HK-2 (cell line): ENCODE measurements at regions not wholly inside any gene's neighbourhood (a gene's known extent, or its start where the extent isn't known, plus 50 kb on each side); places are given as distances from the start of the nearest gene placed in this dataset.

Source experiments
- DNase-seq: peaks from one replicate; pipeline ENCODE4 v3.0.0-alpha.2; 2018; ENCODE audit not compliant: unreplicated experiment

DNA sequence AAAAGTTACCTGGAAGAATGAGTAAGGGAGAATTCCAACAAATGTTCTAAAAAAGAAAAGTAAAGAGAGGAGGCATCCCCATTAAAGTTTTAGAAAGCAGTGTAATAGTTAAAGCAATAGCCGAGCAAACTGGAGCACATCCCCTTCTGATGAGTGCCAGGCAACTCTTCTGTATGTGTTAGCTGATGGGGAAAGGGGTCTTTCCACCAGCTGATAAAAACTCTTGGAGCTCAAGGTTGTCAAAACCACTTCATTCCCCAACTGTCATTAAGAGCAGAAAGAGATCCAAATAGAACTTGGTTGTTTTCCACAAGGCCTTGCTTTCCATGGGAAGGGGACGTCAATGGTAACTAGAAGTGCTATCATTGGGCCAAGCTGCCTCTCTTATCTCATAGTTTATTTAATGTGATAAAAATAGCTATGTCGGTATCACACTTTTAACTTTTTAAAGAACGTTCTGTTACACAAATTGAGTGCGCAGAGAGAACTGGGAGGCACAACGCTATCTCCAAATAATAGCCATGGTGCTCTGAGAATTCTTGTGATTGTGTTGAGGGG, 116.9 kb downstream of the POLR2M start:
- DNase-seq: no peak

DNA sequence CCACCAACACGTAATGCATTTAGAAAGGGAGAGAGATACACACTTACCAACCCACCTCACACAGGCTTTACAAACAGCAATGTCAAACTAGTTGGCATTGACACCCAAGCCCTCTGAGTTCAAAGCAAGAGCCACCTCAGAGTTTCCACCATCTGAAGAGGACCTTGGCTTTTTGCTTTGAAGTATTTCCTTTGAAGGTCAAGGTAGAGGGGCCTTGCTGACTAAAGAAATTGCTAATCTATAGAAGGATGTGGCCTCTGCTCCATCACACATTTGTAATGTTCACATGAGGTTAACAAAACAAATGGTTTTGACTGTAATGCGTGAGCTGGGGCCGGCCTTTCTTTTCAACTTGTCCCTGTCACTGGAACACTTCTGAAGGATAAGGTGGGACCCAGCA, 117.7 kb downstream of the POLR2M start:
- DNase-seq: no peak

DNA sequence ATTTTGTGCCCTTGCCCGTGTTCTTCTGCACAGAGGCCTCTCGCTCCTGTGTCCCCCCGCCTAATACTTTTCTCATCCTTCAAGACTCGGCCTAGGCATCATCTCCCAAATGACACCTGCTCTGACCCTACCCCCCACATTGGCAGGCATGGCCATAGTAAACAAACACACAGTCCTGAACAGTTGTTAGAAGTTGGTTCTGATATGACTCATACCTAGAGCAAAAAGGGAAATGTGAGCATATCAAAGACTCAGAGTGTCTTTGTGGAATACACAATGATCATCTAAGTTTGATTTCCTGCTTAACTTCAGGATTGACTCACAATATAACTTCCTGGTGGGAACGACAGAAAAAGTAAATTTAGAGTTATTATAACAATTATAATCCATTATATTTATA, 120.5 kb downstream of the POLR2M start:
- no peak for DNase-seq

DNA sequence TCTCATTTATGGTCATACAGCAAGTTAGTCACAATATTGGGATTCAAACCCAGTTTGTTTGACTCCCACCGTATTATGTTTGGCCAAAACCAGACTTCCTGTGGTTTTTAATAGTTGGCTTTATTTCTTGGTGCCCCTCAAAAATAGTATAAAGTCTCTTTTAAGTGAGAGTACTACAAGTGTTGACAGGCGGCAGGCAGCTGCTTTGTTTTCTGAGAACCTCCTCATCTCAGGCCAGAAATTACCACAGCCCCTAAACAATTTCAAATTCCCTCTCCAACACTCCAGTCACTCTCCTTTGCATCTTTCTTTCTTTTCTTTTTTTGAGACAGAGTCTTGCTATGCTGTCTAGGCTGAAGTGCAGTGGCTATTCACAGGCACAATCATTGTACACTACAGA, 121.5 kb downstream of the POLR2M start:
- DNase-seq: no peak

DNA sequence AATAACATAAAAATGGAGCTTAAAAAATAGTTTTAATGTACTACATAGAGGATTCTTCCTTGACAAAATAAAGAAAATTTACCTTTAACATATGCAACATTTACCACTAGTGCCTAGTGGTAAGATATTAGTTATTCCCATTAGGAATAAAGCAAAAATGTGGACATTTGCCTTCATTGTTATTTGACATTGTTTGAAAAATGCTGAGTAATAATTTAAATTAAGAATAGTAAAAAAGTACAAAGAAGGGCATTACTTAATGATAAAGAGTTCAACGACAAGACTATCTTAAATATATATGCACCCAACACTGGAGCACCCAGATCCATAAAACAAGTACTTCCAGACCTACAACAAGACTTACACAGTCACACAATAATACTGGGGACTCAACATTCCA, 125.7 kb downstream of the POLR2M start:
- DNase-seq: no peak

DNA sequence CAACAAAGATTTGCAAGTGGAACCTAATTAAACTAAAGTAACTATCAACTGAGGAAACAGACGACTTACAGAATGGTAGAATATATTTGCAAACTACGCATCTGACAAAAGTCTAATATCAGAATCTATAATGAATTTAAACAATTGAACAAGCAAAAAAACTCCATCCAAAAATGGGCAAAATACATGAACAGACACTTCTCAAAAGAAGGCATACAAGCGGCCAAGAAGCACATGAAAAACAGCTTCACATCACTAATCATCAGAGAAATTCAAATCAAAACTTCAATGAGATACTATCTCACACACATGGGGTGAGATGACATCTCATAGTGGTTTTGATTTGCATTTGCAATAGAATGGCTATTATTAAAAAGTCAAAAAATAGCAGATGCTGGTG, 128.6 kb downstream of the POLR2M start:
- no peak for DNase-seq

DNA sequence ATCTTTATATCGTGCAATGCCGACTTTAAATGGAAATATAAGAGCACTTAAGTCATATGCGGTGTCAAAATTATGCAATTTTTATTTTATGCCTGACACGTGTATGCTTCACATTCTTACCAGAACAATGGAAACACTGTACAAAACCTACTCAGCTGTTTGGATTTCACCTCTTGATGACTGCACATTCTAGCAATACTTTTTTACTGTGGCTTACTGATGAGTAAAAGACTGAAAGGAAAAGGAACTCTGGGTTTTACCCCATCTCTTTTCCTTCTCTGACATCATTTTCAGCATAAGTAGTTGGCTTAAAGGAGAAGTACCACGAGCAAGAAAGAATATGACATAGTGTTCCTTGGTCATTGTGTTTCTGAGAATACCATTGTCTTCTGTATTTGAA, 142.8 kb downstream of the POLR2M start:
- DNase-seq: no peak

DNA sequence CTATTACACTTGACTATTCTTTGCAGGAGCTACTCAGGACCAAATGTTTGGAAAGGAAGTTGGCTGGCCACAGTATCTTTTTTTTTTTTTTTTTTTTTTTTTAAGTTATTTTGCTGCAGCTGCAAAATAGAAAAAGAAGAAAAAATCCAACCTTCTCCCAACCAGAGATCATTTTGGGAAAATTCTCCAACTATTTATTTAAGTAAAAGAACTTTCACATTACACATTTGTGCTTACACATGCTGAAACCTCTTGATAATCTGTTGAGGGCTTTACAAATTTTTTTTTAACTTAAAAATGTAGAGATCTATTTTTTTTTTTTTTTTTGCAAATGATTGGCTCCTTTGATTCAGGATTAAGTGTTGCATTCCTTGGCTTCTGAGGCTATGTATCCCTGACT, 148.0 kb downstream of the POLR2M start:
- no peak for DNase-seq

DNA sequence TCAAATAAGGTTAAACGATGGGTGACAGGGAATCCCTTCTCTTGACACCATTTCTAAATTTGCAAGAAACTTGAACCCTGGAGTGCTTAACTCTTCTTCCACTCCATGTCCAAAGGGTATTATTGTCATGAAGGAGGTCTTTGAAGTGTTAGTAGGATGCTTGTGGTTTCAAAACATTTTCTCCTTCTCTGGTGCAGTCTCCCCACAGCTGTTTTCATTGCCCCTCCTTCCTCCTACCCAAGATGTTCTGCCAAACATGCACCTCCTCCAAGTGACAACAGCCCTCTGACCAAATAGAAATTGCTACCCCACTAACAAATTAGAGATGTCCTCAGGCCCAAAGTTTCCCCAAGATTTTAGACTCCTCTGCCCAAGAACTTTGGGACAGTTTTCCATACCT, 151.4 kb downstream of the POLR2M start:
- DNase-seq: no peak

DNA sequence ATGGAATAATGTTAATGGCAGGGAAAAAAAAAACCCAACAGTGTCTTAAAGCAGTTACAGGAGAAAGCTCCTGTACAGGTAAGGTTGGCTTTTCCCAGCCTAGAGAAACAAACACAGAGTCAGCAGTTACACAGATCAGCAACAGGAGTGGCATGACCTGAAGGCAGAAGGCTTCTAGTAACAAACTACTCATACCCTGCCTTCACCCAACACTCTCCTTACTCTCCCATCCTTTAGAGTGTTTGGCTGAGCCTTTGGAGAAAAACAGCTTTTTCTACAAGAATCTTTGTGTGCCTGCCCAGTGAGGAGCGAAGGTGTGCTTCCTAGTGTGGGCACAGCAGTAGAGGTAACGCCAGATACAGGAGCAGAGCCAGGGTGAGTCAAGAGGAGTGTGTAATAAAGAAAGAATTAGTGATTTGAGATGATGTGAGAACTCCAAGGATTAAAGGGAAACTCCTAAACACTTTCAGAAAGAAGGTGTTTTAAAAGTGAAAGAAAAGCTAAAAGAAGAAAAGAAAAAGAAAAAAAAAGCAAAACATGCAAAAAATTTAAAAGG, 152.7 kb downstream of the POLR2M start:
- DNase-seq: no peak

DNA sequence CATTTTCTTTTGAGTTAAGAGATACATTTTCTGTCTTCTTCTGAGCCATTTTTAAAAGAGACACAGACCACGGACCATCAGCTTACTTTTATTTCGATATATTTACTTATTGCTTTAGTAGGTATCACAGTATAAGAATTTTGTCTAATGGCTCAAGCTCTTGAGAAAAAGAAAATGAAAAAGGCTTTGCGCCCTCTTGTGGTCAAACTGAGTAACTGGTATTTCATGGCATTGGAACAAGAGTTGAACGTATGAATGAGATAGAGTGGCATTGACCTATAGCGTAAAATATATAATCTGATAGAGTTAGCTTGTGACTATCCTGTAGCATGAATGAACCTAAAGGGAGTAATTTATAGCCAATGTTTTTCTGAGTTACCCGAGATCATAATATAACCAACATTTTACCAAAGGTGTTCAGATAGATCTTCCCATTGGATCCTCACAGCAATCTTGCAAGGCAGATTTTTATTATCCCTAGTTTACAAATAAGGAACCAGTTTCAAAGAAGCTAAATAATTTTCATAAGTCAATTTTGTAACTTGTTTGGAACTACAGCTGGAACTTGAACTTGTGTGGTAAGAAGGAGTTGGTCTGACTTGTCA, 154.6 kb downstream of the POLR2M start:
- DNase-seq: peak; percentile 2

DNA sequence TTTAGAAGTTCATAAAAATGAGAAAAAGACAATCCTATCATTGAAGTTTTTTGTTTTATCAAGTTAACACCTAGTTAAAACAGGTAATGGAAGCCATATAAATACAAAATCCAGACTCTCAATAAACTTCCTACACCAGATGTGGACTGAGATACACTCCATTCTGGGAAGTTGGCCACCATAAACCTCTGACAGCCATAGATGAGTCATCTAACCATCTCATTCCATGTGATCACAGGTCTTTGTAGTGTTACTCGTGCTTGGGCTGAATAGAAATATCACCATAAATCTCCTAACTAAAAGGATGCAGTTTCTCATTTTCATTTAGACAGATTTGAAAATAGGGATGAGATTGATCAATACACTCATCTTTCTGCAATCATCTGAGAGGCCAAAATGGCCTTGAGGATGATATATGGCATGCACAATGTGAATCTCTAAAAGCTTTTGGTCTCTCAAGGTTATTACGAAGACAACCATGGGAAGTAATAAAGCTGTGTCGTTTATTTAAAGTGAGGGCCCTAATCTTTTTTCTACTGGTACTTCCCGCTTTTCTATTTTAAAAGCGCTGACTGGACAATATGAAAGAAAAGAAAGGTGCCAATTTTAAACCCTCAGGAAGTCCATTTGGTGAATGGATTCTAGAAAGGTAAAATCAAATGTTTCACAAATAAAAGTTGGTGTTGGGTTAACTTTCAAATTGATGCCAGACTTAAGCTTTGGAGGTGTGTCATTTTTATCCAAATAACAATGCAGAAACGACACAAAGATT, 155.5 kb downstream of the POLR2M start:
- no peak for DNase-seq

DNA sequence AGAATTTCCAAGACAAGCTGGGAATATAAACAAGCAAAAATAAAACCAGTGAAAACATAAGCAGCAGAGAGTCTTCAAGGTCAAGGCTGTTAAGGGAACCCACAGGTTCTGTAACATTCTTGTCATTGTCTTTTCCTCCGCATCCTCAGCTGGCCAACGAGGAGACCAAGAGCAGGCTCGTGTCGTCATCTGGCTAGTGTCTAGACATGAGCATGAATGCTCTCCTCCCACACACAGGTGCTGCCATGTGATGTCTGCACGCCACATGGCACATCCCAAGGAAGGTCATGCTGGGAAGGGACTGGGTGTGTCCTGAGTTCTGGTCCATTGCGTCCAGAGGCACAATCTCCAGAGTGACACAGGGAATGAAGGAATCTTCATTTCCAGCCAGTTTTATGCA, 156.2 kb downstream of the POLR2M start:
- DNase-seq: no peak

DNA sequence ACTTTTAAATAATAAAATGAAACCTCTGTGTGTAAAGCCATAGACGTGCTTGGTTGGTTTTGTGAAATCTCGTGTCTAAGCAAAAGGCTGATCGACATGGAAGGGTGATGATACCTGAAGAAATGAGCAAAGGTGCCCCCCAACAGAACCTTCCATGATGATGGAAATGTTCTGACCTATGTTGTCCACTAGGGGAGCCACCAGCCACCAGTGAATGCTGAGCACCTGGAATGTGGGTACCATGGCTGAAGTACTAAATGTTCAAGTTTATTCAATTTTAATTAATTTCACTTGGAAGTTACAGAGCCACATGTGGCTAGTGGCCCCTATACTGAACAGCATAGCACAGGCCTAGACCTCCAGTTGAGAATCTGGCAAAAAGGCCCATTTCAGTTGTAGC, 158.8 kb downstream of the POLR2M start:
- DNase-seq: no peak

DNA sequence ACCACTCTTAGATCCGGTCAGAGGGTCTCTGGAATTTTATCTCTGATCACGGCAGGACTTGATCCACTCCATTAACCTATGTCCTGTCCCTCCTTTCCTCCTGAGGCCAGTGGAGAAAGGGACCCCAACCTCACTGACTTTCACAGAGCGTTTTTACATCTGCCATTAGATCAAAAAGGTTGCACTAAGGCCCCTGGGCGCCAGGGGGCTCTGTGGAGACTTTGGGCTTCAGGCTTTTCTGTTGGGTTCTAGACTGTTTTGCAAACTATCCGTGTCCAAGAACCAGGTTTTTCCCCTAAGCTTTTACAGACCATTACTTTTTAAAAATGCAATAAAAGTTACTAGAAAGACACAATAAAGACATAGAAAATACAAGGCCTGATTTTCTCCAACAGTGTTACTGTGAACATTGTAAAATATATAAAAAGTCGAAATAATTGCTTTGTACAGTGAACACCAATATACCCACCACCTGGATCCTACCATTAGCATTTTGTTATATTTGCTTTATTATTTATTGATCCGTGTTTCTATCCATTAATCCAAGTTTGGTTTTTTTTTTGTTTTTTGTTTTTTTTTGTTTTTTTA, 159.7 kb downstream of the POLR2M start:
- peak; percentile 34 for DNase-seq

DNA sequence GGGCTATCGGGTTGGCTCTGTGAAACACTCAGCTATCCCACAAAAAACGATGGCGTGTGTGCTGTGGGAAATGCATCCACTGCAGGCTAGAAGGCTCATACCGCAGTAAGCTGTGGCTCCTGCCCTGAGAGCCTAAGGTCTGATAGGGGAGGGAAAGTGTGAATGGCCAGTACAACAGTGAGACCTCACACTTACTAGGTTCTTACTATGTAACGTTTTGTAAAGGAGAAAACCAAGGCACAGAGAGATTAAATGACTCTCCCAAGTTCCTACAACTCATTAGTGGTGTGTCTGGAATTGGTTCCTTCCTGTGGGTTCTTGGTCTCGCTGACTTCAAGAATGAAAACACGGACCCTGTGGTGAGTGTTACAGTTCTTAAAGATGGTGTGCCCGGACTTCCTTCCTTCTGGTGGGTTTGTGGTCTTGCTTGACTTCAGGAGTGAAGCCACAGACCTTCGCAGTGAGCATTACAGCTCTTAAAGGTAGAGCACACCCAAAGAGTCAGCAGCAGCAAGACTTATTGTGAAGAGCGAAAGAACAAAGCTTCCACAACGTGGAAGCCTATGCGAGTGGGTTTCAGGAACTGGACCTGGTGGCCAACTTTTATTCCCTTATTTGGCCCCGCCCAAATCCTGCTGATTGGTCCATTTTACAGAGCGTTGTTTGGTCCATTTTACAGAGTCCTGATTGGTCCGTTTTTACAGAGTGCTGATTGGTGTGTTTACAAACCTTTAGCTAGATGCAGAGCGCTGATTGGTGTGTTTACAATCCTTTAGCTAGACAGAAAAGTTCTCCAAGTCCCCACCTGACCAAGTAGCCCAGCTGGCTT, 161.7 kb downstream of the POLR2M start:
- no peak for DNase-seq

DNA sequence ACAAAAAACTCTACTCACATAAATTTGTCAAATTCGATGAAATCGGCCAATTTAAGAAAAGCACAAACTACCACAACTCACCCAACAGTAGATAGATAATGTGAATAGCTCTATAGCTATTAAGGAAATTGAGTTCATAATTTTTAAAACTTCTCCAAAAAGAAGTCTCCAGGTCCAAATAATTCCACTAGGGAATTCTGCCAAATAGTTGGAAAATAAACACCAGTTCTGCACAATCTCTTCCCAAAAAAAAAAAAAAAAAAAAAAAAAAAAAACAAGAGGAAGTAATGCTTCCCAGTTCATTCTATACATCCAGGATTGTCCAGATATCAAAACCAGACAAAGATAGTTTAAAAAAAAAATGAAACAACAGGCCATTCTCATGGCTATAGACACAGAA, 164.2 kb downstream of the POLR2M start:
- no peak for DNase-seq

DNA sequence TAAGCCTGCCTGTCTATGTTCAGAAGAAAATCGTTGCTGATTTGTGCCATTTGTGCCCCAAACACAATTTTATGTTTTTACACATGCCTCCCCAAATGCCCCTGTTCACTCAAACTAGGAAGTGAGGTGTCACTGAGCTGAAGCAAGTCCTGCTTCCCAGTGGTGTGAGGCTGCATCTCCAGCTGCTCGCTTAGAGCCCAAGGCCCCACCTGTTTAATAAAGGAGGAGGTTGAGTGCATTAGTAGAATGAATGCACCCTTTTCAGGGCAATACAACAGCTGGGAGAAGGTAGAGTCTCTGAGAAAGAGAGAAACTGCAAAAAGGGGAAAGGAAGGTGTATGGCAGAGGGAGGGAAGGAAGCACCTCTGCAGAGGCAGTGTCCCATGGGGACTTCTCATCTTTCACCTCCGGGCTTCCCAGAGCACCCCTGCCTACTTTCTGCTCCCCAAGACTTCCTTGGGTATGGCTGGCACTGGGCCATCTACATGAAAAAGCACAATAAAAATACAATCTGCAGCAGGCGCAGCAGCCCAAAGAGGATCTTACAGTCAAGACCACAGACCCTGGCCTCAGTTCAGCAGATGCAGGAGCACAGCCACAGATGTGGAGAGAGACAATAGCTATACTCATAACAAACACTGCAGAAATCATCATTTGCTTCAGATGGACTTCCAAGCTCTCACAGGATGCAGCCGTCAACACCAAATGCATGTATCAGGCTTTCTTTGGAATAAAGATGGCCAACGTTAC, 165.9 kb downstream of the POLR2M start:
- no peak for DNase-seq

DNA sequence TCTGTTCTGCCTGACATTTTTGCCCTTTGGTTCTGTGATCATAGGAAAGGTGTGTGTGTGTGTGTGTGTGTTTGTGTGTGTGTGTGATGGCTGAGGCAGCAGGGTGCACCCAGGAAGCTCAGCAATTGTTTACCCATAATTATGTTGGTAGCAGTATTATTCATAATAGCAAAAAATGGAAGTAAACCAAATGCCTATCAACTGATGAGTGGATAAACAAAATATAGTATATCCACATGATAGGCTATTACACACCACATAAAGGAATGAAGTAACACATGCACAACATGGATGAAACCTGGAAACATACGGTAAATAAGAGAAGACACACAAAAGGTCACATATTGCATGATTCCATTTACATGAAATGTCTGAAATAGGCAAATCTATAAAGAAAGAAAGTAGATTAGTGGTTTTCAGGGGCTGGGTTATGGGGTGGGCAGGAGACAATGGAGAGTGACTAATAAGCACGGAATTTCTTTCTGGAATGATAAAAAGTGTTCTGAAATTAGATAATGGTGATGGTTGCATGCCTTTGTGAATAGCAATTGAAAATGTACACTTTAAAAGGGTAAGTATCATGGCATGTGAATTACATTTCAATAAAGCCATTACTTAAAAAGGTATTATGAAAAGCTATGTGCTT, 167.2 kb downstream of the POLR2M start:
- no peak for DNase-seq

DNA sequence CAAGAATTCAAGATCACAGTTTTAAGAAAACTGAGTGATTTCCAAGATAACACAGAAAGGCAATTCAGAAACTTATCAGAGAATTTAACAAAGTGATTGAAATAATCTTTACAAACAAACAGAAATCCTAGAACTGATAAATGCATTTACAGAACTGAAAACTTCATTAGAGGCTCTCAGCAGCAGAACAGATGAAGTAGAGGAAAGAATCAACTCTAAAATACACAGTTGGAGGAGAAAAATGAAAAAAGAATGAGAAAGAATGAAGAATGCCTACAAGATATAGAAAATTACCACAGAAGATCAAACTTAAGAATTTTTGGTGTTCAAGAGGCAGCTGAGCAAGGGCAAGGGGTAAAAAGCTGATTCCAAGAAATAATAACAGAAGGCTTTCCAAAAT, 168.8 kb downstream of the POLR2M start:
- no peak for DNase-seq

DNA sequence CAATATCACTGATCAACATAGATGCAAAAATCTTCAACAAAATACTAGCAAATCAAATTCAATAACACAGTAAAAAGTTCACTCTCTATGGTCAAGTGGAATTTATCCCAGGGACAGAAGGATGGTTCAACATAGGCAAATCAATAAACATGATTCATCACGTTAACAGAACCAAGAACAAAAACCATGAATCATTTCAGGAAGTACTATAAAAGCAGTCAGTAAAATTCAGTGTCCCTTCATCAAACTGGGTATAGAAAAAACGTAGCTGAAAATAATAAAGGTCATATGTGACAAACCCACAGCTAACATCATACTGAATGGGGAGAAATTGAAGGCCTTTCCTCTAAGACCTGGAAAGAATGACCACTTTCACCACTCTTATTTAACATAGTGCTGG, 172.1 kb downstream of the POLR2M start:
- DNase-seq: no peak
